Naive B cell (primary cell): ENCODE measurements at regions not wholly inside any gene's neighbourhood (a gene's known extent, or its start where the extent isn't known, plus 50 kb on each side); places are given as distances from the start of the nearest gene placed in this dataset.
A peak's percentile ranks its signal among the peaks of the same experiment; 100 is the strongest.

Experiments
- ATAC-seq, 2 donors: fragments of 150-1000 bp; cut with Tn5 transposase; 2 replicates each; pipeline ENCODE4 v1.10.0; 2021; ENCODE audit warnings: low read depth in 2 of 2, mild to moderate bottlenecking in 2 of 2, moderate library complexity in 2 of 2
- DNase-seq: peaks from one replicate; pipeline ENCODE4 v3.0.0; 2022
- H3K27ac Mint-ChIP-seq, 6 donors: one replicate each; pipeline ENCODE4 v1.8.0; 2020 to 2022; ENCODE audit warnings: mild to moderate bottlenecking in 6 of 6, mixed read lengths in 6 of 6, moderate library complexity in 5 of 6, inconsistent platforms in 2 of 6
- H3K27me3 Mint-ChIP-seq, 3 donors: one replicate each; pipeline ENCODE4 v1.8.0; 2021 to 2022; ENCODE audit warnings: mixed read lengths in 3 of 3, mild to moderate bottlenecking in 1 of 3
- H3K36me3 Mint-ChIP-seq, 2 donors: one replicate each; pipeline ENCODE4 v1.8.0; 2020 to 2022; ENCODE audit warnings: mixed read lengths in 2 of 2, inconsistent platforms in 1 of 2, mild to moderate bottlenecking in 1 of 2
- H3K4me1 Mint-ChIP-seq, 3 donors: one replicate each; pipeline ENCODE4 v1.8.0; 2020 to 2022; ENCODE audit warnings: mixed read lengths in 3 of 3, inconsistent platforms in 1 of 3, mild to moderate bottlenecking in 1 of 3, moderate library complexity in 1 of 3
- H3K4me3 Mint-ChIP-seq, 8 donors: one replicate each; pipeline ENCODE4 v1.8.0; 2020 to 2022; ENCODE audit warnings: mild to moderate bottlenecking in 8 of 8, mixed read lengths in 8 of 8, moderate library complexity in 8 of 8, inconsistent platforms in 2 of 8
- H3K9me3 Mint-ChIP-seq, 7 donors: one replicate each; pipeline ENCODE4 v1.8.0; 2020 to 2022; ENCODE audit warnings: mixed read lengths in 7 of 7, mild to moderate bottlenecking in 5 of 7, inconsistent platforms in 2 of 7, moderate library complexity in 1 of 7

GRCh38 chr13:109297628-109298027 is 488.8 kb downstream of the IRS2 start:
- no peak overlapping the region for H3K27ac Mint-ChIP-seq
- H3K9me3 Mint-ChIP-seq, result peaks cover 0 to 6% (median 4%) of the 10 kb centered on the region in 7 donors

GRCh38 chr13:109293166-109293565 is 493.2 kb downstream of the IRS2 start:
- DNase-seq, result no peak
- Mint-ChIP-seq H3K4me3 (no peak overlapping the region), H3K4me1 (no peaks in the 10 kb centered on the region), H3K27me3 (no peaks in the 10 kb centered on the region), H3K27ac (no peak overlapping the region), H3K9me3 (peaks cover 0 to 9% (median 4%) of the 10 kb centered on the region in 7 donors), H3K36me3 (no peaks in the 10 kb centered on the region)
- no peak for ATAC-seq

More at GRCh38 chr13:109297628-109298027, 488.8 kb downstream of the IRS2 start:
- Mint-ChIP-seq H3K4me1 (no peaks in the 10 kb centered on the region), H3K27me3 (no peaks in the 10 kb centered on the region), H3K4me3 (no peak overlapping the region), H3K36me3 (no peaks in the 10 kb centered on the region)
- no peak for DNase-seq
- no peak for ATAC-seq

DNA sequence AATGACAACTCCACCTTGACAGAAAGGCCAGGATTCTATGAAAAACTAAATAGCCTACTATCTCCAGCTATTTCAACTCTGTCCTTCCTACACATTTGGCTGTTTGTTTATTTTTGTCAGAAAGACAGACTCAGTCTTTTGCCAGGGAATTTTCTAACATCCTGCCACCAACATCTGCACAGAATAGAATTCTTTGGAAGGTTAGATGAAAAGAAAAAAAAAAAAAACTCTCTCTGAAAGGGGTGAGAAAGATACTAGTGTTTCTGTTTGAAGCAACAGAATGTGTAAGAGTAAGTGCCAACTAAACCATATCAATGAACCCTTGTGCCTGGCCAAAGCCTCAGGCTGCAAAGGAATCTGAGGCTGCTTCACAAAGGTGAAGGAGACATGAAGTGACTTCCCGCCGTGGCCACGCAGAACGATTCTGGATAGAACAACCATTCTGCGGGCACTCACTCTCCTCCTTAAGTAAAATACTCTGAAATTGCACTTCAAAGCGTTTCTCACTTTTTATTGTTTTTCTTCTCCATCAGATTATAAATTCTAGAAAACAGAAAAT is 498.2 kb downstream of the IRS2 start:
- ATAC-seq (no peak), DNase-seq (no peak)
- Mint-ChIP-seq H3K4me3 (no peak overlapping the region), H3K27ac (no peak overlapping the region), H3K36me3 (no peaks in the 10 kb centered on the region), H3K4me1 (no peaks in the 10 kb centered on the region), H3K9me3 (peaks cover 0 to 4% (median 0%) of the 10 kb centered on the region in 7 donors), H3K27me3 (peaks cover 0 to 9% (median 0%) of the 10 kb centered on the region in 3 donors)

GRCh38 chr13:109287553-109287952 is 498.8 kb downstream of the IRS2 start:
- ATAC-seq, result no peak
- Mint-ChIP-seq H3K4me1 (no peaks in the 10 kb centered on the region), H3K4me3 (no peak overlapping the region)

DNA sequence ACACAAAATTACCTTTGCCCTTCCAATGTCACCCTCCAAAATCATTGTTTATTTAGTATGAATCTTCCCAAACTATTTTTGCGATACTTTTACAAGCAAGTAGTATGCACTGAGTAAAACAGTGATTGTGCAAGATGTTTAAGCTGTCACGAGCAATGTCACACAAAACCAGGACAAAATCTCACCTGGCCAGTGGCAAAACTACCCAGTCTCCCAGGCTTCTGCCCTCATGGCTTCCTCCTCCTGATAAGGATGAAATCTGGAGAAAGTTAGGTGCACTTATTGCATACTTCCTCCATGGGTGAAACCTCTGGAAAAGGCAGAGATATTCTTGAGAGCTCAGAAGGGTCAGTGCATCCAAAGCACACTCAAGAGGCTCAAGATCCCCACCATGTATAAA is 500.8 kb downstream of the IRS2 start:
- ATAC-seq (no peak), DNase-seq (no peak)
- Mint-ChIP-seq H3K4me3 (no peak overlapping the region), H3K27ac (no peak overlapping the region), H3K4me1 (no peaks in the 10 kb centered on the region), H3K36me3 (no peaks in the 10 kb centered on the region), H3K9me3 (peaks cover 0 to 8% (median 1%) of the 10 kb centered on the region in 7 donors), H3K27me3 (peaks cover 0 to 9% (median 6%) of the 10 kb centered on the region in 3 donors)

More at GRCh38 chr13:109287553-109287952, 498.8 kb downstream of the IRS2 start:
- Mint-ChIP-seq H3K27me3 (peaks cover 0 to 9% (median 0%) of the 10 kb centered on the region in 3 donors), H3K36me3 (no peaks in the 10 kb centered on the region), H3K27ac (no peak overlapping the region), H3K9me3 (peaks cover 0 to 4% (median 0%) of the 10 kb centered on the region in 7 donors)
- no peak for DNase-seq

- Mint-ChIP-seq H3K4me1 (no peaks in the 10 kb centered on the region), H3K4me3 (no peak overlapping the region), H3K27me3 (peaks cover 0 to 8% (median 6%) of the 10 kb centered on the region in 3 donors), H3K36me3 (no peaks in the 10 kb centered on the region), H3K9me3 (peaks cover 0 to 5% (median 0%) of the 10 kb centered on the region in 7 donors), H3K27ac (no peak overlapping the region)
- ATAC-seq (no peak), DNase-seq (no peak)
These were observed 504.3 kb downstream of the IRS2 start for GRCh38 chr13:109281903-109282635.

- H3K36me3 Mint-ChIP-seq, result no peaks in the 10 kb centered on the region
- peaks cover 0 to 8% (median 6%) of the 10 kb centered on the region in 3 donors for H3K27me3 Mint-ChIP-seq
- no peaks in the 10 kb centered on the region for H3K4me1 Mint-ChIP-seq
- no peak overlapping the region for H3K4me3 Mint-ChIP-seq
- no peak overlapping the region for H3K27ac Mint-ChIP-seq
- no peak for ATAC-seq
- H3K9me3 Mint-ChIP-seq, result peaks cover 0 to 5% (median 1%) of the 10 kb centered on the region in 7 donors
- no peak for DNase-seq
These were observed 505.1 kb downstream of the IRS2 start for GRCh38 chr13:109281017-109281902.

- H3K27ac Mint-ChIP-seq, result no peak overlapping the region
- no peaks in the 10 kb centered on the region for H3K36me3 Mint-ChIP-seq
- ATAC-seq (no peak), DNase-seq (no peak)
- H3K4me3 Mint-ChIP-seq, result peak overlapping the region in 1 of 8 donors; percentile 36
- peaks cover 0 to 8% (median 0%) of the 10 kb centered on the region in 3 donors for H3K27me3 Mint-ChIP-seq
- peaks cover 0 to 5% (median 4%) of the 10 kb centered on the region in 7 donors for H3K9me3 Mint-ChIP-seq
- H3K4me1 Mint-ChIP-seq, result no peaks in the 10 kb centered on the region
These were observed 510.1 kb downstream of the IRS2 start for GRCh38 chr13:109276261-109276660.

GRCh38 chr13:109275852-109276251 is 510.5 kb downstream of the IRS2 start:
- DNase-seq (no peak), ATAC-seq (no peak)
- H3K36me3 Mint-ChIP-seq, result no peaks in the 10 kb centered on the region
- no peak overlapping the region for H3K4me3 Mint-ChIP-seq
- H3K27me3 Mint-ChIP-seq, result peaks cover 0 to 5% (median 0%) of the 10 kb centered on the region in 3 donors
- H3K4me1 Mint-ChIP-seq, result no peaks in the 10 kb centered on the region
- H3K27ac Mint-ChIP-seq, result no peak overlapping the region
- H3K9me3 Mint-ChIP-seq, result peaks cover 0 to 4% (median 3%) of the 10 kb centered on the region in 7 donors

DNA sequence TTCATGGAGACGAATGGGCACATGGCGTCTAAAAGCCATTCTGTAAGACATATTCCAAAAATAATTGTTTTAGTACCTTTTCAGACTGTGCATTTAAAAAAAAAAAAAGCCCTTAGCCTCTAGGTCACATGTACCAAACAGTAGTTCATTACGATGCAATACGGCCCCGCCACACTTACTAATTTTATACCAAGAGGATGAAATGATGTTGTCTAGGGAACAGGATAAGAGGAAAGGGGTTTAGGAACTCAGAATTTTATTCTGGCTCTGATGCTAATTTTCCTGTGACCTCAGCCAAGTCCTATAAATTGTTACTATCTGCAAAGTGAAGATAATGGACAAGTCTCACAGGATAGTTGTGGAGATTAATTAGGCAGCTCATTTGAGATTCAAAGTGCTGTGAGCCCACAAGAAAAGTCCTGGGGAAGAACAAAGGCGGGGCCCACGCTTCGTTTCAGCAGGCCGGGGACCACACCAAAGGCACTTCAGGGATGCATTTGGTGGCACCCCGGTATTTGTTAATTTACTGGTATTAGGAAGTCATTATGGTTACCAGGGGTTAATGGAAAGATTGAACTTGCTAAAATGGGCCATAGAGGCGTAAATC is 511.1 kb downstream of the IRS2 start:
- Mint-ChIP-seq H3K27me3 (no peaks in the 10 kb centered on the region), H3K27ac (no peak overlapping the region), H3K4me1 (no peaks in the 10 kb centered on the region), H3K4me3 (no peak overlapping the region), H3K36me3 (no peaks in the 10 kb centered on the region), H3K9me3 (peaks cover 0 to 4% (median 0%) of the 10 kb centered on the region in 7 donors)
- ATAC-seq (no peak), DNase-seq (no peak)

DNA sequence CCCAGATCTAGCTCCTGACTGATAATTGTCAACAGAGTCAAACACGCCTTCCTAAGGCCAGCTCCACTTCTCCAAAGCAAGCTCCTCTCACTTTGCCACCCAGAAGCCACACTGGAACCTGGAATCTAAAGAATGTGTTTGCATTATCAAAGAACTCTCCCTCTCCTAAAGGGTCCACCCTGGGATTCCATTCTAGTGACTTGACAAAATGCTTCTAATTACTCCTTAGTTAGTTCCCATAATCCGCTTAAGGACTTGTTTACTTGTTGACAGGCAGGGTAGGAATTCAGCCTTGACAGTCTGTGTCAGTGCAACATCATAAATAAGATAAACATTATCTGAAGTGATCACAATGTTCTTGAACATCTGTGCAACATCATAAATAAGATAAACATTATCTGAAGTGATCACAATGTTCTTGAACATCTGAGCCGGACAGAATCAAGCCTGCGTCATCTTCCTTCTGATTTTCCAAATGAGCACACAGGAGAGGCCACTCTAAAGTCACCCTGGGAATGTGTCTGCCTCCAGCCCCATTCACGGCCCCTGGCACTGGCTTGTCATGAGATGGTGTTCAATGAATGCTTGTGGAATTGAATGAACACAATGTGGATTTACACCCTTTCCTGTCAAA is 512.1 kb downstream of the IRS2 start:
- Mint-ChIP-seq H3K27me3 (peaks cover 0 to 4% (median 0%) of the 10 kb centered on the region in 3 donors), H3K27ac (no peak overlapping the region), H3K4me1 (no peaks in the 10 kb centered on the region), H3K36me3 (no peaks in the 10 kb centered on the region), H3K4me3 (no peak overlapping the region), H3K9me3 (peaks cover 0 to 4% (median 0%) of the 10 kb centered on the region in 7 donors)
- DNase-seq (no peak), ATAC-seq (no peak)

GRCh38 chr13:109273326-109273751 is 513.0 kb downstream of the IRS2 start:
- no peaks in the 10 kb centered on the region for H3K36me3 Mint-ChIP-seq
- H3K27ac Mint-ChIP-seq, result no peak overlapping the region
- no peaks in the 10 kb centered on the region for H3K4me1 Mint-ChIP-seq
- H3K9me3 Mint-ChIP-seq, result peaks cover 0 to 4% (median 2%) of the 10 kb centered on the region in 7 donors
- ATAC-seq (no peak), DNase-seq (no peak)
- H3K4me3 Mint-ChIP-seq, result no peak overlapping the region
- H3K27me3 Mint-ChIP-seq, result peaks cover 0 to 8% (median 3%) of the 10 kb centered on the region in 3 donors
